ENCODE measurements at regions not wholly inside any gene's neighbourhood (a gene's known extent, or its start where the extent isn't known, plus 50 kb on each side); places are given as distances from the start of the nearest gene placed in this dataset.

DNA sequence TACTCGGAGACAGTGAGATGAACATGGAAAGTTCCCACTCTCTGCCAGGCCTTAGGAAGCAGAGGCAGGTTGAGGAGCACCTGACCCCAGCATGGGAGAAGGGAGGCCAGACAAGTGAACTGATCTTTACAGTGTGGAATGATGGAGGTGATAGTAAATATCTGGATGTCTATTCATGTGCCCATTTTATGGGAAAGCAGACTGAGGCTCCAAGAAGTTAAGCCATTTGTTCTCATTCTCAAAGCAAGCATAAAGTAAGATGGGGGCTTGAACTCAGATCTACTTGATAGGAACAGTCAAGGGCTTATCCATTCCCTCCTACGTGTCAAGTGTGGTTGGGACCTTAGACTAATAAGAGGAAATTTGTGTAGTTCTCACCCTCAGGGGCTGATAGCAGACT is 461.5 kb downstream of the MN1 start:
- Mint-ChIP-seq H3K4me1 (ENCODE audit: low read depth) (no peaks in the 10 kb centered on the region), H3K4me3 (no peak overlapping the region), H3K27me3 (peaks cover 2% of the 10 kb centered on the region), H3K36me3 (no peaks in the 10 kb centered on the region), H3K9me3 (ENCODE audit: low read depth) (peaks cover 5% of the 10 kb centered on the region), H3K27ac (no peak overlapping the region)

DNA sequence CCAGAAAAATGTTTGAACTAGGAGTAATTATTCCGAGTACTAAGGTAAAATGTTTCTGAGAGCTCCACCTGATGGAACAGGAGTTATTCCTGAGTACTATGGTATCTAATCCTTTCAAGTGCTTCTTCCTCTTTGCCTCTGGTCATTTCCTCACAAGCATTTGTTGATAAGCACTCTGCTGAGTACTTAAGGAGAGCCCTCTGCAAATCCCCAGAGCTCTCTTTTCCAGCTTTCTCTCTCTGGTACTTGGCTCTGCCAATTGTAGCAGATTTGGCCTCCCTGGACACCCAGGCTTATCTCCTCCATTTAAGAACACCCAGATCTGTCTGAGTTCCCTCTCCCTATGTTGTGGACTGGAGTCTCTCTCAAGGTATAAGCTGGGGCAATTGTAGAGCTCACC is 457.0 kb downstream of the MN1 start:
- H3K9me3 Mint-ChIP-seq (ENCODE audit: low read depth): peaks cover 9% of the 10 kb centered on the region
- H3K4me1 Mint-ChIP-seq (ENCODE audit: low read depth): no peaks in the 10 kb centered on the region
- no peak overlapping the region for H3K4me3 Mint-ChIP-seq
- no peak overlapping the region for H3K27ac Mint-ChIP-seq
- H3K27me3 Mint-ChIP-seq: peaks cover 3% of the 10 kb centered on the region
- no peaks in the 10 kb centered on the region for H3K36me3 Mint-ChIP-seq

DNA sequence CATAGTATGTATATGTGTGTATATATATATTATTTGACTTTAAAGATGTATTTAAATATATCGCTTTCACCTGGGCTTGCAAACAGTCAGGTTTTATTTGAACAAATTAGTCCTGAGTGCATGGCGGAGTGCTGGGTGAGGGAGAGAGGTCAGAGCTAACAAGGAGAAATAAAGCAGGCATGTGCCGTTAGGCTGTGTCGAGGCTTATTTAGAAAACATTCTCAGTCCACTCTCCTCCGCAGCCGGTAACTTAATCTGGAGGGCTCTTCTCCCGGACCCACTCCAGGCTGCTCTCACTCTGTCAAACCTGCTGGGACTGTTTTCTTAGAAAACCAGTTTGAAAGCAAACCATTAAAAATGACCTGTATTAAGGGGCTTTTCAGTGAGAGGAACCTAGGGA is 455.9 kb downstream of the MN1 start:
- Mint-ChIP-seq H3K27ac (no peak overlapping the region), H3K27me3 (peaks cover 3% of the 10 kb centered on the region), H3K4me3 (no peak overlapping the region), H3K36me3 (no peaks in the 10 kb centered on the region), H3K4me1 (ENCODE audit: low read depth) (no peaks in the 10 kb centered on the region), H3K9me3 (ENCODE audit: low read depth) (peaks cover 15% of the 10 kb centered on the region)

DNA sequence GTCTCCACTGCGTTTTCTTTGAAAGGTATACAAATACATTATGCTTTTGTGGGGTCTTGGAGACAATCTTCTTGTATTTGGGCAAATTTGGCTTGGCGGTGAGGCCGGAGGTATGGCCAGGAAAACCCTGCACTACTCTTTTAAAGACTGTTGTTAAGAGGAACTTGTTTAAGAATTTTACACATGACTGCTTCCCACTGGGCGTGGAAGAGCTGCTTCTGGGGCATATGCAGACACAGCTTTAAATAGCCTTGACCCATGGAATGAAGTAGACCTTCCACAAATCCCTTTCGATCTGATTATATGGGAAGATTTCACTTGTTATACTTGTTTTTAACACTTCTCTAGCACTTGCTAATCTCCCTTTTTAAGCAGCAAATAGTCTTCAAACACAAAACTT is 453.6 kb downstream of the MN1 start:
- peaks cover 4% of the 10 kb centered on the region for H3K27me3 Mint-ChIP-seq
- H3K4me3 Mint-ChIP-seq: no peak overlapping the region
- no peak overlapping the region for H3K27ac Mint-ChIP-seq
- H3K36me3 Mint-ChIP-seq: no peaks in the 10 kb centered on the region
- H3K9me3 Mint-ChIP-seq (ENCODE audit: low read depth): peaks cover 10% of the 10 kb centered on the region
- no peaks in the 10 kb centered on the region for H3K4me1 Mint-ChIP-seq (ENCODE audit: low read depth)

DNA sequence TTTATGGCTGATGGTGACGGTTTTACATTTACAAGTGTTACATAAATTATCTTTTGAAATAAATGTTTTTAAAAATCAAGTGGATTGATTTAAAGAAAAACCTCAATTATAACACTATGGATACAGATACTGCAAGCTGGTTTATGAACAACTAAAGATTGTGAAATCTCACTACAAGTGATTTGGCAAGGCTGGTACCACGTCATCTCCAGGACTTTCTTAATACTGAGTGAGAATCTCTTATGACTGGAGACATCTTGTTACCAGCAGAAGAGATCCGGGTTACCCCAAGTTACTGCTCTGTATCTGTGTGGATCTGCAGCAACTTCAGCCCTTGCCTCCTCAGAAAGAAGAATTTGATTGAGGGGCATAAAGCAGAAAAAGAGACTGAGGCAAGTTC is 452.9 kb downstream of the MN1 start:
- Mint-ChIP-seq H3K27ac (no peak overlapping the region), H3K36me3 (no peaks in the 10 kb centered on the region), H3K9me3 (ENCODE audit: low read depth) (peaks cover 10% of the 10 kb centered on the region), H3K4me3 (no peak overlapping the region), H3K27me3 (peaks cover 4% of the 10 kb centered on the region), H3K4me1 (ENCODE audit: low read depth) (no peaks in the 10 kb centered on the region)

DNA sequence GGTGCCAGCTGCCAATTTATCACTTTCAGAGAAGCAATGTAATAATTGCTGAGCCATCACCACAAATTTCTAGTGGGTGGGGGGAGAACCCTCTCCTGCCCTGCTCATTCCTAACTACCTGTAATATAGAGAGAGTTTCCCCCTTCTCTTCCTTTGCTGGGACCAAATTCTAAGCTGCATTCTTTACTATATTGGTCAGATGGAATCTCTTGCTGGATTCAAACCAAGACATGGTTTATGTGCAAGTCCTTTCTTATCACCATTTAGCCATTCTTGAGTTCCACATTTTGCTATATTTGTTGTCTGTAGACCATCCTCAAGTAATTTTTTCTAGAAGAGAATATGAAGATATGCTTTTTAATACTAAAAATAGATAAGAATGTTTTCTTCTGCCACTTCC is 452.1 kb downstream of the MN1 start:
- H3K27ac Mint-ChIP-seq: no peak overlapping the region
- H3K36me3 Mint-ChIP-seq: no peaks in the 10 kb centered on the region
- H3K4me3 Mint-ChIP-seq: no peak overlapping the region
- H3K4me1 Mint-ChIP-seq (ENCODE audit: low read depth): no peaks in the 10 kb centered on the region
- H3K9me3 Mint-ChIP-seq (ENCODE audit: low read depth): peaks cover 10% of the 10 kb centered on the region
- H3K27me3 Mint-ChIP-seq: peaks cover 7% of the 10 kb centered on the region

DNA sequence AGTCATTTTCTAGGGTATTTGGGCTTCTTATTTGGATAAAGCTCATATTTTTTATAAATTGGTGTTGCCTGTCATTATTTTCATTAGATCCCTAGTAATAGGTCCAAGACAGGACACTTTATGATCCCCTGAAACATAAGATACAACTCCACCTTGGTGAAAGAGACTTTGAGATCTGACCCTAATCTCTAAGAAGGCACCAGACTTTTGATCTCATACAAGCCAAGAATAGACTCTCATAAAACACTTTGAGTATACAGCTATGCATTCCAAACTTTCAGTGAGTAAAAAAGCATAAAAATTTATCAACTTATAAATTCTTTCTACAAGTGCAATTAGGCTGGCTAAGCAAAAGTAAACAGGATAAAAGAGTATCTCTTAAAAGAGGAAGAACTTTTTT is 451.2 kb downstream of the MN1 start:
- Mint-ChIP-seq H3K27me3 (peaks cover 8% of the 10 kb centered on the region), H3K4me3 (no peak overlapping the region), H3K27ac (no peak overlapping the region), H3K9me3 (ENCODE audit: low read depth) (peaks cover 10% of the 10 kb centered on the region), H3K36me3 (no peaks in the 10 kb centered on the region), H3K4me1 (ENCODE audit: low read depth) (no peaks in the 10 kb centered on the region)

DNA sequence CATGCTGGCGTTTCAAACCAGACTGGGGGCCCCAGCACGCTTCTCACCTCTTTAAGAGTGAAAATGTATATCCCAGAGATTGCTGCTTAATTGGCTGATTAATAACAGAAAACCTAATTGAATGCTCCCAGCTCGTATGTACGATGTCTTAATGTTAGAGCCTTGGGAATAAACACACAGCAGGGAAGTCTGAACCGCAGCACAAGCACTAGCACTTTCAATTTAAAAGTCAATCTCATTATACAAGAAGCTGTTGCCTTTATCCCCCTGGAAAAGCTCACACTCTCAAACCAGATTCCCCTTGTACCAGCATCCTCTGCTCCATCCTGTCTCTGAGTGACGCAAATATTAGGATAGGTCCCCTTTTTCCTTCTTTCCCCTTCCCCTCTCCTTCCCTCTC is 449.1 kb downstream of the MN1 start:
- Mint-ChIP-seq H3K27me3 (peaks cover 8% of the 10 kb centered on the region), H3K36me3 (no peaks in the 10 kb centered on the region), H3K4me3 (no peak overlapping the region), H3K9me3 (ENCODE audit: low read depth) (peaks cover 13% of the 10 kb centered on the region), H3K27ac (no peak overlapping the region), H3K4me1 (ENCODE audit: low read depth) (no peaks in the 10 kb centered on the region)

DNA sequence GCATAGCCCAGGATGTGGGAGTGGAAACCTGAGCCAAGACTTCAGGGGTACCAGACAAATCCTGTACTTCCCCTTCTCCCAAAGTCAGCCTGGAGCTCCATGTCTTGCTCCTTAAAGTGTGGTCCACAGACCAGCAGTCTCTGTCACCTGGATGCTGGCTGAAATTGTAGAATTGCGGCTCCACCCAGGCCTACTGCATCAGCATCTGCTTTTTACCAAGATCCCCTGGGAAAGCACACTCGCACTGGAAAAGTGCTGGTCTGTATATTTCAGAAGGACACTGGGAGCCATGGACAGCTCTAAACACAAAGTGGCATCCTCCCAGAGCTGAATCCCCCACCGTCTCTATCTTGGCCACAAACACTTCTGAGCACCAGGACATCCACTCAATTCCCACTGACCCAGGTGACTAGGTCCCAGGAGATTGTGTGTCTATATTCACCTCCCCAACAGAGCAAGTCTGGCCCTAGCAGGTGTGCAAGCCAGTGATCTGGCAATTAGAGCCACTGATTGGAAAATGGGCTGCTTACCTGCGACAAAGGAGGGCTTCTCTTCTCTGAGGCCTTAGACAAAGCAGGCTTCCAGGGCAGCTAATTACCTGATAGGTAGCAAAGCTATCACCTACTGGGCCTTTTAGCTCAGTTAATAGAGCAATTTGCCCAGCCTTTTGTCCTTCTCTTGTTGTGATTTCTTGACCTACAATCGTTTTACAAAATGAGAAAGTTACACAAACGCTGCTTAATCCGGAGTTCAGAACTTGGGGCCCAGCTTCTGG is 443.3 kb downstream of the MN1 start:
- Mint-ChIP-seq H3K27ac (no peak overlapping the region), H3K27me3 (peaks cover 4% of the 10 kb centered on the region), H3K4me3 (no peak overlapping the region), H3K4me1 (ENCODE audit: low read depth) (no peaks in the 10 kb centered on the region), H3K9me3 (ENCODE audit: low read depth) (peaks cover 3% of the 10 kb centered on the region), H3K36me3 (no peaks in the 10 kb centered on the region)

DNA sequence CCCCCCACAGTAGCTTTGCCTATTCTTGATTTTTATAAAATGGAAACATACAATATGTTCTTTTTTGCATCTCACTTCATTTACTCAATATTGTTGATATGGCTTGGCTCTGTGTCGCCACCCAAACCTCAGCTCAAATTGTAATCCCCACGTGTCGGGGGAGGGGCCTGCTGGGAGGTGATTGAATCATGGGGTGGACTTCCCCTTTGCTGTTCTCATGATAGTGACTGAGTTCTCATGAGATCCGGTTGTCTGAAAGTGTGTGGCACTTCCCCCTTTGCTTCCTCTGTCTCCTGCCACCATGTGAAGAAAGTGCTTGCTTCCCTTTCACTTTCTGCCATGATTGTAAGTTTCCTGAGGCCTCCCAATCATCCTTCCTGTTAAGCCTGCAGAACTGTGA is 431.3 kb downstream of the MN1 start:
- Mint-ChIP-seq H3K9me3 (ENCODE audit: low read depth) (no peaks in the 10 kb centered on the region), H3K4me1 (ENCODE audit: low read depth) (no peaks in the 10 kb centered on the region), H3K36me3 (no peaks in the 10 kb centered on the region), H3K4me3 (no peak overlapping the region), H3K27ac (no peak overlapping the region), H3K27me3 (peaks cover 21% of the 10 kb centered on the region)

DNA sequence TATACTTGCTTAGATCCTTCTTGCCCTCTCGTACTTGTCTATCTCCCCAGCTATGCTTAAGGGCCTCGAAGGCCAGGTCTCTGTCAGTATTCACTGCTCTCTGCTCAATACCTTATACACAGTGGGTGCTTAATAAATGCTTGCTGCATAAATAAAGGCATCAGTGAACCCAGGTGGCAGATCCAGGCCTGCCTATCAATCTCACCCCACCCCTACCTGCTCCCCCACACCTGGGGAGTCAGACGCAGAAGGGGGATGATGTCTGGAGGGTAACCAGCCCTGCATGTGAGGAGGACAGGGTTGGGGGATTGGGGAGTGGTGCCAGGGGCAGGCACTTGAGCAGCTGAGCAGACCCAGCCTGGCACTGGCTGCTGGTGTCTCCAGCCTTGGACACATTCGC is 430.6 kb downstream of the MN1 start:
- H3K36me3 Mint-ChIP-seq: no peaks in the 10 kb centered on the region

DNA sequence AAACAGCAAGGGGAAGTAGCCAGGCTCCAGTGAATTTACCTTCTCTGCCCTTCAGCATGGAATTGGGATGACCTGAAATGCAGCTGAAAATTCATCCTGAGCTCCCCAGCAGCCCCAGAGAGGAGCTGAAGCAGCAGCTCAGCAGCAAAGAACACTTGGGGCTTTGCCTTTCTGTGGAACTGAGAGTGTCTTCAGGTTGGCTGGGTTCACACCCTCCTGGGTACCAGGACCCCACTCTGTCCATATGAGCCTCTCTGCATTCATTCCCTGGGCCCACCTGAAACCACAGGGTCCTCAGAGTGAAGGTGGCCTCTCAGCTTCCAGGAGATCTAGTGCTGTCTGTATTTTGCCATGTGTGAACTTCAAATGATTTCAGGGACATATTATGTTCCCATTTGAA is 429.2 kb downstream of the MN1 start:
- no peak overlapping the region for H3K4me3 Mint-ChIP-seq
- H3K36me3 Mint-ChIP-seq: no peaks in the 10 kb centered on the region
- H3K27ac Mint-ChIP-seq: no peak overlapping the region
- H3K4me1 Mint-ChIP-seq (ENCODE audit: low read depth): no peaks in the 10 kb centered on the region
- no peaks in the 10 kb centered on the region for H3K9me3 Mint-ChIP-seq (ENCODE audit: low read depth)
- peaks cover 25% of the 10 kb centered on the region for H3K27me3 Mint-ChIP-seq

More for the DNA sequence above, 430.6 kb downstream of the MN1 start:
- Mint-ChIP-seq H3K9me3 (ENCODE audit: low read depth) (no peaks in the 10 kb centered on the region), H3K4me3 (no peak overlapping the region), H3K4me1 (ENCODE audit: low read depth) (no peaks in the 10 kb centered on the region), H3K27me3 (peaks cover 25% of the 10 kb centered on the region), H3K27ac (no peak overlapping the region)

DNA sequence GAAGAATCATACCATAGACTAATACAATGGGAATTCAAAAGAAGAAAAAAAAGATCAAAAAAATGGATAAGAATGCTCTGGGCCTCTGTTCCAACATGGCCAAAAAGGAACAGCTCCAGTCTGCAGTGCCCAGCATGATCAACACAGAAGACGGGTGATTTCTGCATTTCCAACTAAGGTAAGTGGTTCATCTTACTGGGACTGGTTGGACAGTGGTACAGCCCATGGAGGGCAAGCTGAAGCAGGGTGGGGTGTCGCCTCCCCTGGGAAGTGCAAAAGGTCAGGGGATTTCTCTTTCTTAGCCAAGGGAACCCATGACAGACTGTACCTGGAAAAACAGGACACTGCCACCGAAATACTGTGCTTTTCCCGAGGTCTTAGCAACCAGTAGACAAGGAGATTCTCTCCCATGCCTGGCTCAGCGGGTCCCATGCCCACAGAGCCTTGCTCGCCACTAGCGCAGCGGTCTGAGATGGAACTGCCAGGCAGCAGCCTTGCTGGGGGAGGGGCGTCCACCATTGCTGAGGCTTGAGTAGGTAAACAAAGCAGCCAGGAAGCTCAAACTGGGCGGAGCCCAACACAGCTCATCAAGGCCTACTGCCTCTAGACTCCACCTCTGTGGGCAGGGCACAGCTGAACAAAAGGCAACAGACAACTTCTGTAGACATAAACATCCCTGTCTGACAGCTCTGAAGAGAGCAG is 428.4 kb downstream of the MN1 start:
- Mint-ChIP-seq H3K36me3 (no peaks in the 10 kb centered on the region), H3K9me3 (ENCODE audit: low read depth) (no peaks in the 10 kb centered on the region), H3K4me1 (ENCODE audit: low read depth) (no peaks in the 10 kb centered on the region), H3K27ac (no peak overlapping the region), H3K27me3 (peaks cover 21% of the 10 kb centered on the region), H3K4me3 (no peak overlapping the region)

DNA sequence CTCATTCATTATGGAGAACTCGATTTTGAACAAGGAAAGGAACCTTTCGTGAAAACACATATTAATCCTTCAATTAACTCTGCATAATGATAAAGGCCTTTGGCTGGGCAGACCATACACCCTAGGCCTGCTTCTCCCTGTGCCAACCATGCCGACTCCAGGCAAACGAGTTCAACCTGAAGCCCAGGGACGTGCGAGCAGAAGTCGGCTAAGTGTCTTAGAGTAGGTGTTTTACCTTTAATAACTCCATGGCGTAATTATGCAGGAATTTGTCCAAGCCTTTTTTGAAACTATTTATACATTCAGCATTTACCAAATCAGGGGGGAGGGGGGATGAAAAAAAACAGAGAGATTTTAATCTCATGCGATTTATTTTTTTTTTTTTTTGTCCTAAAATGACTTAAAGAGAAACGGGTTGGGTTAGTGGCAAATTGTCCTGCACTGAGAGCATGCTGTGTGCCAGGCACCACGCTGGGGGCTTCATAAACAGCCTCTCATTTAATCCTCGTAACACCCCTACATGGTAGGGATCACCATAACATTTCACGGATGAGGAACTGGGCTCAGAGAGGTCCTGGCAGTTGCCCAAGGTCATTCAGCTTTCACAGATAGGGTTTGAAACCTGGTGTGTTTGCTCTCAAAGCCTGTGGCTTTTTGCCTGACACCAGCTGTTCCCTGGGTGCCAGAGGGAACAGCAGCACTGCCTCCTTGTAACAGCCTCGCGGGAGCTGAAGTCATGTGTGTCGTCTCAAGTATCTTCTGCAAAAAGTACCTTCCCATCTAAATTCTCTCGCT is 423.9 kb downstream of the MN1 start:
- Mint-ChIP-seq H3K27me3 (peaks cover 7% of the 10 kb centered on the region), H3K4me3 (no peak overlapping the region), H3K36me3 (no peaks in the 10 kb centered on the region), H3K27ac (no peak overlapping the region), H3K4me1 (ENCODE audit: low read depth) (no peaks in the 10 kb centered on the region), H3K9me3 (ENCODE audit: low read depth) (no peaks in the 10 kb centered on the region)

DNA sequence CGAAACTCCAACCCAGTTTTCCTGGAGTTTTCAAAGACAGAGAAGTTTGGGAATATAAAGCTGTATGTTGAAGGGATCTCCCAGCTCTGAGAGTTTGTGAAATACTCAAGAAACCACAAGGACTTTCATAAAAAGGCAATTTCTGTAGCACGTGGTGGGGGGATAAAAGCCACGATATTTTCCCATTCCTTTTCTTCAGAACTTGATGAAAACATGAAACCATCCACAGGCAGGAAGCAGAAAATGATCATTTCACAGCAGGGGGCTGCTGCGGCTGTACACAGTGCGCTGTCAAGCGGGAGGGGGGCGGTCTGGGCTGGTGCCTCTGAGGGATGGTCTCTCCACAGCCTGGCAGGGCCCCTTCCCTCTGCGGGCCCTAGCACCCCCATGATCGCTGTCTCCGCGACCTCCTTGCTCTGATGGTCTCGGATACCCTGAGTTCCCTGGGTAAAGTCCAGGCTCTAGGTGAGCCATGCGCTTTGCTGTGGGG is 423.2 kb downstream of the MN1 start:
- Mint-ChIP-seq H3K4me1 (ENCODE audit: low read depth) (no peaks in the 10 kb centered on the region), H3K27me3 (peaks cover 5% of the 10 kb centered on the region), H3K36me3 (no peaks in the 10 kb centered on the region), H3K9me3 (ENCODE audit: low read depth) (no peaks in the 10 kb centered on the region), H3K27ac (no peak overlapping the region), H3K4me3 (no peak overlapping the region)
